ENCODE measurements at regions not wholly inside any gene's neighbourhood (a gene's known extent, or its start where the extent isn't known, plus 50 kb on each side); places are given as distances from the start of the nearest gene placed in this dataset.
"Not testable (repeated sequence)": the region's sequence is repeated elsewhere in the genome, so short reads cannot be mapped to it uniquely, and the experiment has no call there.

DNA sequence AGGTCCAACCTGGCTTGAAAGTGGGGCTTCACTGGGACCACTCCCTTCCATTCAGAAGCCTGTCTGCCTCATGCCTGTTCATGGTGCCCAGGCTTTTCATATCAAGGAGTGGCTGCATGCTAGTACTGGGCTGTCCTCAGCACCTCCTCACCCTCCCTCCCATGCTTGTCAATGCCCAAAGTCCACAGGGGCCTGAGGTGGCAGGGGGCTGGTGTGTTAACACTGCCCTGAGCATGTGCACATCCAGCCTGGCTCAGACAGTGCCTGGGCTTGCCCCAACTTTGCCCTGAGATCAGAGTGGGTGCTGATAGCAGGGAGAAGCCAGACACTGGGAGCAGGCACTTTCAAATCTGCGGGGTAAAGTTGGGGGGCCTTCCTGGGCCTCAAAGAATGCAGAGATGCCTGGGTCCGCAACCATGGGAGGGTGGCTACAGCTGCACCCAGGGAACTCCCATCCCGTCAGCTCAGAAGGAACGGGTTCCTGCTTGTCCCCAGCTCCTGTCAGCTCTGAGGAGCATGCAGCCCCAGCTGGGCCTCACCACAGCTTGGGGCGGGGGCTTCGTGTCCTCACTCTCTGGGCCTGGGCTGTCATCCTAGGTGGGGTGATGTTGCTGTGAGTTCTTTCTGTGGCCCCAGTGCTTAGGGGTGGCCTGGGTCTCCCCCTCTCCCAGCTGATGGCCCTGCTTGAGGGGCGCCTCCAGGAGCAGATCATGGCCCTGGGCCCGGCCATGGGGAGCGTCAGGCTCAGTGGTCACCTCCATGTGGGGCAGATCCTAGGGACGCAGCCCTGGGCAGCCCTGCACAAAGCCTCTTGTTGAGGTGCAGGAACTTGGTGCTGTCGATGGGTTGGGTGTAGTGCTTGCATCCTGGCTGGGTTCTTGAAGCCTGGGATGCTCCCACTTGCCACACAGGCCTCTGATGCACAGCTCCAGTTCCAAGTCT, 830.6 kb upstream of the SLITRK5 start:
- DNase-seq (ENCODE audit: low read depth in 2 of 3, low spot score in 2 of 3) = no peak

DNA sequence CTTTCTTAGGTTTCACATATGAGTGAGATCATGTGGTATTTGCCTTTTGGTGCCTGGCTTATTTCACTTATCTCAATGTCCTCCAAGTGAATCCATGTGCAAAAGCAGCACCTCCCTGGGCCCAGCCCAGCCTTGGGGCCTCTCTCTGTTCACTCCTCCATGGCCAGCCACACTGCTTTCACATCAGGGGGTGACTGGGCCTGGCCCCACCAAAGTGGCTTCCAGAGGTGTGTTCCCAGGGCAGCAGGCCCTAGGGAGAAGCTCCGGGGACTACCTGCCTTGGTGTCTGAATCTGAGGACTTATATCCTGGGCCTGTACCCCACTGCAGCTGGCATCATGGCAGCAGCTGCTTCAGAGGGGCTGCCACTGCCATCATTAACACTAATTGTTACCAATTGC, 829.9 kb upstream of the SLITRK5 start:
- DNase-seq (ENCODE audit: low read depth in 2 of 3, low spot score in 2 of 3) = no peak

GRCh38 chr13:86846501-86846900, 824.7 kb upstream of the SLITRK5 start:
- DNase-seq (ENCODE audit: low read depth in 2 of 3, low spot score in 2 of 3) = no peak

GRCh38 chr13:86848716-86849115, 822.5 kb upstream of the SLITRK5 start:
- DNase-seq (ENCODE audit: low read depth in 2 of 3, low spot score in 2 of 3) = no peak

GRCh38 chr13:86856991-86857390, 814.2 kb upstream of the SLITRK5 start:
- no peak for DNase-seq (ENCODE audit: low read depth in 2 of 3, low spot score in 2 of 3)

- no peak for DNase-seq (ENCODE audit: low read depth in 2 of 3, low spot score in 2 of 3)
Observed at GRCh38 chr13:86858216-86858615, 813.0 kb upstream of the SLITRK5 start.

DNA sequence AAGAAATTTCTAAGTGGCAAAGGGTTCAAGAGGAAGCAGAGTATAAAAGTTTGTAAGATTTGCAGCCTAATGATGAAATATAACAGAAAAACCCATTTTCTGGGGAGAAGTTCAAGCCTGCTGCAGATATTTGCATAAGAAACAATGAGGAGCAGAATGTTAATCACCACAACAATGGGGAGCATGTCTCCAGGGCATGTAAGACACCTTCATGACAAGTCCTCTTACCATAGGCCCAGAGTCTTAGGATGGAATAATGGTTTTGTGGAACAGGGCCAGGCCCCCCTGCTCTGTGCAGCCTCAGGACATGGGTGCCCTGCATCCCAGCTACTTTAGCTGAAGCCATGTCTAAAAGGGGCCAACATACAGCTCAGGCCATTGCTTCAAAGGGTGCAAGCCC, 809.0 kb upstream of the SLITRK5 start:
- no peak for DNase-seq (ENCODE audit: low read depth in 2 of 3, low spot score in 2 of 3)

GRCh38 chr13:86864376-86864775, 806.8 kb upstream of the SLITRK5 start:
- no peak for DNase-seq (ENCODE audit: low read depth in 2 of 3, low spot score in 2 of 3)

DNA sequence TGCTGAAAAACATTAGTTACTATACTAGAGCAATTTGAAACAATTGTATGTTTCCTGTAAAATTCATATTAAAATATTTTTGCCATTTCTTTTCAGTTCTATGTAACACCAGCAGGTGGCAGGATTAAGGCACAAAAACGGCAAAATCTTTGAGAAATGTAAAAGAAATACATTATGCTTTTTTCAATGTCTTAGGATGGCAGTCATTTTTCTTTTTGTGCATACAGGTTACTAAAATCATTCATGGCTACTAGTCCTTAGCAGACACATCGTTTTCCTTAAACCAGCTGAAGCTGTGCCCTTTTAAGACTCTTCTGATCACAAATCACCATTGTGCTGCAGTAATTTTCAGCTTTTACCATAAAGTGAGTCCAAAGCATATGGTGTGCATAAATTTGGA, 800.7 kb upstream of the SLITRK5 start:
- DNase-seq (ENCODE audit: low read depth in 2 of 3, low spot score in 2 of 3) = no peak

DNA sequence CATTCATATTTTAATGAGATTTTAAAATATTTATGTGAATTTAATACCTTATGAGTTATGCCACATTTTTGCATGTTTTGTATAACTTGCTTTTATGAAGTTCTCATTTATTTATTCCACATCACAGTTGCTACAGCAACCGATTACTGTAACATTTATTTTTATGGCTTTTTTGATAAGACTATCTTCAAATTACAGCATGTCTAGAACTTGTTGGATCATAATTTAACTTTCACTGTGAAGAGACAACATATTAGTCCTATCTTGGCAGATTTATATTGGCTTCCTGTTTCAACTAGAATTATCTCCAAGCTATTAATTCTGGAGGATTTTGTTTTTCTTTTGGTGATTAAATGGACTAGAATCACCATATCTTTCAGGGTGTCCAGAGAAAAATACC, 793.7 kb upstream of the SLITRK5 start:
- no peak for DNase-seq (ENCODE audit: low read depth in 2 of 3, low spot score in 2 of 3)

GRCh38 chr13:86878781-86879180, 792.4 kb upstream of the SLITRK5 start:
- no peak for DNase-seq (ENCODE audit: low read depth in 2 of 3, low spot score in 2 of 3)

DNA sequence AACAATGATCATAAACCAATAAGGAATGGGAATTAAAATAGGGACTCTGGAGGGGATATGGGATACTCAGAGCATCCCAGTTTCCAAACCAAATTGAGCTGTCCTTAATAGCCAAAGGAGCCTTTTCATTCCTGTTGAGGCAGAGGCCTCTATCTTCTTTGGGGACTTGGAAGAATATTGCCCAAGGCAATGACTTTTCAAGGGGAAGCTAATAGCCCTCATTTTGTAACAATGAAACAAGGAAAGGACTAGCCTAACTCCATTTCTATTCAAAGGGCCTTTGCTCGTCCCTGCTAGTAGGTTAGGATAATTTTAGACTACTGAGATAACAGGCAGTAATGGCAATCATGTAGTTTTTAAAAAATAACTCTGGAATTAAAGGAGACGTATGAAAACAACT, 789.8 kb upstream of the SLITRK5 start:
- no peak for DNase-seq (ENCODE audit: low read depth in 2 of 3, low spot score in 2 of 3)

DNA sequence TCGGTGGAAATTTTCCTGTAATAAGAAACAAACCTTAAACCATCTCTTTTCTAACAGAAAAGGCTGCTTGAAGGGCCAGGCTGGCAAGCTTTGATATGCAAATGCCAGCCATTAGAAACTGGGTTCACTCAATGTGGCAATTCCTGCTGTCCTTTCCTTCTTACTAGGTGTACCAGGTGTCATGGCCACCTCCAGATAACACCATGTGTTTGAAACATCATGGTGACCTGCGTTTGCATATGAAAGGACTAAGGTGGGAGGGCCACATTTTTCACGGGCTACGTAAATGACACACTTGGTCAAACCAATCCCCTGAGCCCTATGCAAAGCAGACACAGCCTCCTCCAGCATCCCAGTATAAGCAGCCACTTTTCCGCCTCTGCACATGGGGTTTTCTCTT, 789.1 kb upstream of the SLITRK5 start:
- DNase-seq (ENCODE audit: low read depth in 2 of 3, low spot score in 2 of 3) = no peak

DNA sequence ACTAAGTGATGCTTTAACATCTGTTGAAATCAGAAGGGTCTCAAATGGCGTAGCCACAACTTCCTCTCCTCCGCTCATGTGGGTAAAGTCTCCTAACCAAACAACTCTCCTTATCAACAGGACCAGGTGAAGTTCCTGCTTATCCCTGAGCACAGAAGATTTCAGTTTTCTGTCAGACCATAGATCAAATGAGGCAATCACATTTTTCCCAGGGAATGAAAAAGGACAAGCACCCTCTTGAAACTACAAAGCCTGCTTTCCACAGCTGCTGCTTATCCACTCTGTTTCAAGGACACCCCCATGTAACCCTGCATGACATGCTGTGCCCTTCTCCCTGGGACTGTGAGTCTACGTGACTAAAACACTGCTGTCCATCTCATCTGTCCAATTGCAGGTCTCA, 788.3 kb upstream of the SLITRK5 start:
- no peak for DNase-seq (ENCODE audit: low read depth in 2 of 3, low spot score in 2 of 3)

DNA sequence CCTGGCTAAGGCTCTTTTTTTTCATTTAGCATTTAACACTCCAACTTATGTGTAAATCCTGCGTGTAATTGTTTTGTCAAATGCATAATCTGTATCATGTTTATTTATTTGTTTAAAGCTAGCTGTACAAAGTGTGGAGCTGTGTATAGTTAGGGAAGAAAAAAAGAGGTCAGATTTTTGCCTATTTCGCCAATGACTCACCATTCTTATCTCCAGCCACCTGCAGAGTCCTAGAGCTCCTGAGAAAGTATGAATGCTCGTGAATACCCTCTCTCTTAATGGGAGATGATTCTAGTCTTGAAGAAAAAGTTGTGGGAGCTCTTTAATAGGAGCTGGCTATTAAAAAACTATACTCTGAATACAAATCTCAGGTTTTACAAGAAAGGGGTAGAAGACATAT, 778.8 kb upstream of the SLITRK5 start:
- no peak for DNase-seq (ENCODE audit: low read depth in 2 of 3, low spot score in 2 of 3)

DNA sequence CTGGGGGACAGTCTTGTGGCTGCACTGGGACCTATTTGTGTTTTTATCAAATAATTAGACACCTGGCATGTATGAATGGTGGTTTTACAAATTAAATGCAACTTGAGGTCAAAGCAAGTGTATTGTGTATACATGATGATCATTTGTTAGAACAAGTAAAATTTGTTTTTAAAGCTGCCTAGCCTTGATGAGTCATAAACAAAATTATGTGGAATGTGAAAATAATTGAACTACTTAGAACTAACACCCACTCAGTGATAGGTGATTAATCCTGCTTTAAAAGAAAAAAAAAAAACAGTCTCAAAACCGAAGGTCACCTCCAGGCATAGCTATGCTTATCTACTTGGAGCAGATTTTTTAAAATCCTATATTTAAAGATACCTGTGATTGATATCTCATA, 770.3 kb upstream of the SLITRK5 start:
- DNase-seq (ENCODE audit: low read depth in 2 of 3, low spot score in 2 of 3) = no peak

DNA sequence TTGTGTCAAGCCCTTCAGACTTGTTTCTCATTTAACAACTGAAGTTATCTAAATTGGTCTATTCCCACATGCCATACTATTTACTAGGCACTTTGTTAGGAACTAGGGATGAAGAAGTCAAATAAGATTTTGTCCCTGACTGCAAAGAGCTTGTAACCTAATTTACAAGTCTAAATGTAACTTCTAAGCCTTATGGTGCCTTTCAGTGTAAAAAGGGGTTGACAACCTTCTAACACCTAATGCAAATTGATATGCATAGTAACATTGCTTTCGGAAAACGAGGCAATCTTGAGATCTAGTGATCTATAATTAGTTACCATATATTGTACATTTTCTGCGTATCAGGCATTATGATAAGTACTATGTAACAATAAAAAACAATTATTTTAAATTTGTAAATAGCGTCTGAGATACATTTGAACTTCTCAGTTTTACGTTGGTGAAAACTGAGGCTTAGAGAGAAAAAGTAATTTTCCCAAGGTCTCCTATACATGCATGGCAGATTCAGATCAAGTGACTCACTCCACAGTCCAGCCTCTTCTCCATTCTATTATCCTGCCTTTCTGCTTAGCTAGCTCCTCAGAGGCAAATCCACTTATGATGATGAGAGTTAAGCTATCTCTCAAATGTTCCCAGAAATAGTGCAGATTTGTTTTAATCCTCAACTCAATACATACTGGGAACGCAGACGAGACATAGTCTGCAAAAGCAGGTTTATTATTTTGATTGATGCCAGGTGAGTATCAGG, 764.9 kb upstream of the SLITRK5 start:
- DNase-seq (ENCODE audit: low read depth in 2 of 3, low spot score in 2 of 3) = no peak

GRCh38 chr13:86907156-86907555, 764.0 kb upstream of the SLITRK5 start:
- no peak for DNase-seq (ENCODE audit: low read depth in 2 of 3, low spot score in 2 of 3)

GRCh38 chr13:86909318-86909717, 761.9 kb upstream of the SLITRK5 start:
- no peak for DNase-seq (ENCODE audit: low read depth in 2 of 3, low spot score in 2 of 3)

DNA sequence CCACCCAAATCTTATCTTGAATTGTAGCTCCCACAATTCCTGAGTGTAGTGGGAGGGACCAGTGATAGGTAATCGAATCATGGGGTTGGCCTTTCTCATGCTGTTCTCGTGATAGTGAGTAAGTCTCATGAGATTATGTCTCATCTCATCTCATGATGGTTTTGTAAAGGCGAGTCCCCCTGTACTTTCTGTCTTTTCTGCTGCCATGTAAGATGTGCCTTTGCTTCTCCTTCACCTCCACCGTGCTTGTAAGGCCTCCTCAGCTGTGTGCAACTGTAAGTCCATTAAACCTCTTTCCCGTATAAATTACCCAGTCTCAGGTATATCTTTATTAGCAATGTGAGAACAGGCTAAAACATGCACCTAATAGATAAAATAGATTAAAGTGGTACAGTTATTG, 756.4 kb upstream of the SLITRK5 start:
- DNase-seq (ENCODE audit: low read depth in 2 of 3, low spot score in 2 of 3) = no peak

DNA sequence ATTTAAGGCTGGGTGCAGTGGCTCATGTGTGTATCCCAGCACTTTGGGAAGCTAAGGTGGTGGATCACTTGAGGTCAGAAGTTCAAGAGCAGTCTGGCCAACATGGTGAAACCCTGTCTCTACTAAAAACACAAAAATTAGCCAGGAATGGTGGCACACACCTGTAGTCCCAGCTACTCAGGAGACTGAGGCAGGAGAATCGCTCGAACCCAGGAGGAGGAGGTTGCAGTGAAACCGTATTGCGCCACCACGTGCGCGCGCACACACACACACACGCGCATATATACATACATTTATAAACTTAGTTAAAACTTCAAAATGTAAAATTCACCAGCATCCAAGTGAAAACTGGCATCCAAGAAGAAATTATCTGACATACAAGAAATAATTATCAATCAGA, 753.7 kb upstream of the SLITRK5 start:
- not testable (repeated sequence) for DNase-seq (ENCODE audit: low read depth in 2 of 3, low spot score in 2 of 3)

DNA sequence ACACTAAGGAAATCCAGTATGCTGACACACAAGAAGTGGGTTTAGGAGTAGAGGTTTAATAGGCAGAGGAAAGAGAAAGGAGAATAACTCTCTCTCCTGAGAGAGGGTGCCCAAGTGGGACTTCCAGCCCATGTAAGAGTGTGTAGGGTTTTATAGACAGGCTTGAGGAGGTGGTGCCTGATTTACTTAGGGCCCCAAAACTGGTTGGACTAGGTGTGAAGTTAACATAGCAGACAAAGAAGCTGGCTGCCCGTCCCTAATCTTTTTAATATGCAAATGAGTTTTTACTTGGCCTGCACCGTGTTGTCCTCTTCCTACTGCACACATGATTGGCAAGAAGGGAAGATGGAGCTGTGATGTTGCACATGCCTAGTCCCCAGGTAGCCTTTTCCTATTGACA, 752.5 kb upstream of the SLITRK5 start:
- no peak for DNase-seq (ENCODE audit: low read depth in 2 of 3, low spot score in 2 of 3)
